ENCODE measurements at regions not wholly inside any gene's neighbourhood (a gene's known extent, or its start where the extent isn't known, plus 50 kb on each side); places are given as distances from the start of the nearest gene placed in this dataset.

DNA sequence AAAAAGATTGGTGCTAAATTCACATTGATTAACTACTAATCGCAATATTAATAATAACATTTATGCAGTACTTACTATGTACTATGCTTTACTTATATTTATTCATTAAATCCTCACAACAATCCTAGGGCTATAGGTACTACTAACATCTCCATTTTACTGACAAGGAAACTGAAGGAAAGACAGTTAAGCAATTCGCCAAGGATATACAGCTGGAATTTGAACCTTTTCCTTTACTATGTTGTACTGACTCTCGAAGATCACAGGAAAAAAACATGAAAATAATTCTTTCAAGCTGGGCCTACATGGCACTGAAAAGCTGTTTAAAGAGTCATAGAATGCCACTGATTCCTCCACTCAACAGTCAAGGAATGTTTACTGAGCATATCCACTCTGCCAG is 185.4 kb downstream of the IPMK start:
- no peak for DNase-seq
- H3K27ac ChIP-seq, result no peak overlapping the region

DNA sequence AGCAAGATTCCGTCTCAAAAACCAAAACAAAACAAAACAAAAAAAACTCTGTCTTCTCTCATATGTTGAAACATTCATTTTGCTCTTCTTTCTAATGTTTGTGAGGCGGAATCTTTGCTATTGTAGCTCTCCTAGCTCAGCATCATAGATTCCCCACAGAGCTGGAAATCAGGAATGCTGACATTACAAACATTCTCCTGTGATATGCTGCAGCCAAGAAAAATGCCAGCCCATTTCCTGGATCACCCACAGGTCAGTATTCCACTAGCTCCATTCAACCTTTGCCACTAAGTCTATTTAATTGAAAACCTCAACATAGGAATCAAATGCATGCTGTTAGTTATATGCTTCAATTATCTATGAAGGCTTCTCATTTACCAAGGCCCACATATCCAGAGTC is 186.3 kb downstream of the IPMK start:
- H3K9me3 ChIP-seq, result no peaks in the 10 kb centered on the region
- no peaks in the 10 kb centered on the region for H3K27me3 ChIP-seq
- 24 to 64% (median 44%) methylated on average over 2 of the region's 2 CpGs for WGBS, 5 donors
- no peaks in the 10 kb centered on the region for H3K4me1 ChIP-seq
- DNase-seq, result no peak
- no peak overlapping the region for H3K4me3 ChIP-seq
- TF ChIP-seq EP300 (IDR thresholded peaks at IDR 0.05) (no peak), POLR2A (IDR thresholded peaks at IDR 0.05) (no peak), POLR2AphosphoS5 (IDR thresholded peaks at IDR 0.05) (no peak)
- TF ChIP-seq, protein P1, sequence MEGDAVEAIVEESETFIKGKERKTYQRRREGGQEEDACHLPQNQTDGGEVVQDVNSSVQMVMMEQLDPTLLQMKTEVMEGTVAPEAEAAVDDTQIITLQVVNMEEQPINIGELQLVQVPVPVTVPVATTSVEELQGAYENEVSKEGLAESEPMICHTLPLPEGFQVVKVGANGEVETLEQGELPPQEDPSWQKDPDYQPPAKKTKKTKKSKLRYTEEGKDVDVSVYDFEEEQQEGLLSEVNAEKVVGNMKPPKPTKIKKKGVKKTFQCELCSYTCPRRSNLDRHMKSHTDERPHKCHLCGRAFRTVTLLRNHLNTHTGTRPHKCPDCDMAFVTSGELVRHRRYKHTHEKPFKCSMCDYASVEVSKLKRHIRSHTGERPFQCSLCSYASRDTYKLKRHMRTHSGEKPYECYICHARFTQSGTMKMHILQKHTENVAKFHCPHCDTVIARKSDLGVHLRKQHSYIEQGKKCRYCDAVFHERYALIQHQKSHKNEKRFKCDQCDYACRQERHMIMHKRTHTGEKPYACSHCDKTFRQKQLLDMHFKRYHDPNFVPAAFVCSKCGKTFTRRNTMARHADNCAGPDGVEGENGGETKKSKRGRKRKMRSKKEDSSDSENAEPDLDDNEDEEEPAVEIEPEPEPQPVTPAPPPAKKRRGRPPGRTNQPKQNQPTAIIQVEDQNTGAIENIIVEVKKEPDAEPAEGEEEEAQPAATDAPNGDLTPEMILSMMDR (IDR thresholded peaks at IDR 0.05), result no peak
- no peak overlapping the region for H3K27ac ChIP-seq
- no peaks in the 10 kb centered on the region for H3K36me3 ChIP-seq
- intact Hi-C loops (cut with DNase I; ENCODE audit: low total_unique reads), result no loop called here

More for the DNA sequence above, 185.4 kb downstream of the IPMK start:
- 79 to 84% (median 80%) methylated on average over 3 of the region's 3 CpGs for WGBS, 5 donors
- H3K9me3 ChIP-seq, result no peaks in the 10 kb centered on the region
- no peaks in the 10 kb centered on the region for H3K27me3 ChIP-seq
- H3K4me1 ChIP-seq, result no peaks in the 10 kb centered on the region
- H3K4me3 ChIP-seq, result no peak overlapping the region
- TF ChIP-seq POLR2A (IDR thresholded peaks at IDR 0.05), result no peak
- TF ChIP-seq POLR2AphosphoS5 (IDR thresholded peaks at IDR 0.05), result no peak
- TF ChIP-seq, protein P1 (IDR thresholded peaks at IDR 0.05), result no peak
- no peak for TF ChIP-seq EP300 (IDR thresholded peaks at IDR 0.05)
- no peaks in the 10 kb centered on the region for H3K36me3 ChIP-seq
- intact Hi-C loops (cut with DNase I; ENCODE audit: low total_unique reads), result no loop called here

DNA sequence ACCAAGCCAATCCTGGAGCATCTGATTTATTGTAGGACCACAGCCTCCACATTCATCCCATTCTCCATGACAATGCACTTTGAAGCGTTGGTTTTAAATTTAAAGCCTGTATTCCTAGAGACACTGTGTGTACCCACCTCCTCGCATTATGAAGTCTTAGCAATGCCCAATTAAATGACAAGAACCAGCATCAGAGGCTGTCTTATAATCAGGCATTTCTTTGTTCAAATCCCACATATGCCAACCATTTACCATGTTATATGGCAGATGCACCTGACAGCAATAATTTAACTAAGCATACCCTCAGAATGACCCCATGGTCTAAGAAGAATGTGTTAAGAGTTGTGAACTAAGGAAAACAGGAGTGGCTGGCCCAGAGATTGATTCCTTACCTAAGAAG is 188.2 kb downstream of the IPMK start:
- 91 to 100% (median 93%) methylated on average over 2 of the region's 2 CpGs for WGBS, 5 donors
- H3K27me3 ChIP-seq, result no peaks in the 10 kb centered on the region
- intact Hi-C loops (cut with DNase I; ENCODE audit: low total_unique reads), result no loop called here

DNA sequence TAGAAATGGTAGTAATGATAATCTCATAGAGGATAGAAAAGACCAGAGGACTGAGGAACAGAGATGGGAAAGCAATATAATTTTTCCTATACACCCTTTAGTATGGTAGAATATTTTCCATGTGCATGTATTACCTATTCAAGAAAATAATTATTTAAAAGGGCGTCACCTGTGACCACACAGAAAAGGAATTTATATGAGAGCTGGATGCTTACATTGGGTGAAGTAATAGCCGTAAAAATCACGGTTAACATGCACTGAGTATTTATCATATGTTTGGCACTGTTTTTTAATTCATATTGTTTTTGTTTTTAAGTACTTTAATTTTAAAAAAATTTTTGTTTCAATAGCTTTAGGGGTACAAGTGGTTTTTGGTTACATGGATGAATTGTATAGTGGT is 195.1 kb downstream of the IPMK start:
- WGBS, 5 donors, result 73 to 91% (median 85%) methylated on average over 3 of the region's 3 CpGs
- Histone ChIP-seq H3K27ac (no peak overlapping the region), H3K36me3 (no peaks in the 10 kb centered on the region), H3K4me1 (peaks cover 0 to 4% (median 0%) of the 10 kb centered on the region in 4 donors), H3K9me3 (no peaks in the 10 kb centered on the region), H3K4me3 (no peak overlapping the region), H3K27me3 (no peaks in the 10 kb centered on the region)
- intact Hi-C loops (cut with DNase I; ENCODE audit: low total_unique reads), result no loop called here
- no peak for TF ChIP-seq EP300 (IDR thresholded peaks at IDR 0.05)
- TF ChIP-seq, protein P1 (IDR thresholded peaks at IDR 0.05), result no peak
- TF ChIP-seq POLR2AphosphoS5 (IDR thresholded peaks at IDR 0.05), result no peak
- TF ChIP-seq POLR2A (IDR thresholded peaks at IDR 0.05), result no peak
- DNase-seq, result no peak

More for the DNA sequence above, 188.2 kb downstream of the IPMK start:
- TF ChIP-seq, protein P1 (IDR thresholded peaks at IDR 0.05), result no peak
- TF ChIP-seq EP300 (IDR thresholded peaks at IDR 0.05) (no peak), POLR2A (IDR thresholded peaks at IDR 0.05) (no peak), POLR2AphosphoS5 (IDR thresholded peaks at IDR 0.05) (no peak)
- no peak for DNase-seq
- Histone ChIP-seq H3K4me1 (peaks cover 0 to 4% (median 0%) of the 10 kb centered on the region in 4 donors), H3K4me3 (no peak overlapping the region), H3K36me3 (no peaks in the 10 kb centered on the region), H3K27ac (no peak overlapping the region), H3K9me3 (no peaks in the 10 kb centered on the region)

Data from stomach (tissue), 8 donors.